Mucosa of descending colon (tissue), 3 donors: ENCODE measurements at regions not wholly inside any gene's neighbourhood (a gene's known extent, or its start where the extent isn't known, plus 50 kb on each side); places are given as distances from the start of the nearest gene placed in this dataset.

Experiments
- ATAC-seq: fragments of 200-7000 bp; cut with Tn5 transposase; one replicate; pipeline ENCODE4 v1.9.1; 2020; ENCODE audit warnings: mild to moderate bottlenecking, moderate library complexity
- DNase-seq, 3 donors: peaks; one replicate each; pipeline ENCODE4 v3.0.0-alpha.2; 2020
- H3K36me3 ChIP-seq: fragments of 200-600 bp; one replicate; pipeline ENCODE4 v1.8.0; 2021; ENCODE audit warnings: low read depth, mild to moderate bottlenecking
- H3K4me1 ChIP-seq: fragments of 200-600 bp; one replicate; pipeline ENCODE4 v1.8.0; 2021; ENCODE audit warnings: low read depth, mild to moderate bottlenecking
- H3K4me3 ChIP-seq: fragments of 200-600 bp; one replicate; pipeline ENCODE4 v1.8.0; 2021; ENCODE audit warnings: mild to moderate bottlenecking
- H3K9me3 ChIP-seq: fragments of 200-600 bp; one replicate; pipeline ENCODE4 v1.8.0; 2021; ENCODE audit warnings: mild to moderate bottlenecking
- CTCF ChIP-seq: fragments of 200-600 bp; IDR thresholded peaks from one replicate; pipeline ENCODE4 v1.8.0; 2022; ENCODE audit warnings: antibody characterized with exemption, mild to moderate bottlenecking
- intact Hi-C, 2 donors: fragments of 100-400 bp; cut with DNase I in 1 of 2; cut with micrococcal nuclease in 1 of 2; formaldehyde crosslinking; loops; one replicate each; pipeline versions ENCODE4 v1.11.0 to v1.11.1; 2022; cut with DNase I, micrococcal nuclease
- donor health status: DM: no; HTN: no; CAD: no; lungs with moderate emphysema.
- donor health status: DM: no; HTN: no; CAD: no.
- donor health status: DM: no; HTN: yes; CAD: no.

- intact Hi-C loops, result no loop called here
- Histone ChIP-seq H3K36me3 (no peaks in the 10 kb centered on the region), H3K4me3 (no peak overlapping the region), H3K4me1 (no peaks in the 10 kb centered on the region), H3K9me3 (no peaks in the 10 kb centered on the region)
- no peak for TF ChIP-seq CTCF
- DNase-seq (no peak), ATAC-seq (no peak)
Observed at GRCh38 chr11:19323502-19323901, 82.8 kb upstream of the E2F8 start.

- Histone ChIP-seq H3K36me3 (no peaks in the 10 kb centered on the region), H3K4me1 (no peaks in the 10 kb centered on the region), H3K4me3 (no peak overlapping the region), H3K9me3 (no peaks in the 10 kb centered on the region)
- no peak for TF ChIP-seq CTCF
- ATAC-seq (no peak), DNase-seq (no peak)
- intact Hi-C loops, result no loop called here
Observed at GRCh38 chr11:19321351-19321750, 80.6 kb upstream of the E2F8 start.

- Histone ChIP-seq H3K36me3 (no peaks in the 10 kb centered on the region), H3K4me1 (no peaks in the 10 kb centered on the region), H3K4me3 (no peak overlapping the region), H3K9me3 (no peaks in the 10 kb centered on the region)
- no peak for TF ChIP-seq CTCF
- ATAC-seq, result no peak
- intact Hi-C loops, result no loop called here
- DNase-seq, result no peak
Observed at GRCh38 chr11:19320827-19321226, 80.1 kb upstream of the E2F8 start.

- ATAC-seq (no peak), DNase-seq (no peak)
- intact Hi-C loops, result no loop called here
- no peak for TF ChIP-seq CTCF
- no peaks in the 10 kb centered on the region for H3K36me3 ChIP-seq
- no peak overlapping the region for H3K4me3 ChIP-seq
- H3K4me1 ChIP-seq, result no peaks in the 10 kb centered on the region
- no peaks in the 10 kb centered on the region for H3K9me3 ChIP-seq
Observed at GRCh38 chr11:19316434-19316833, 75.7 kb upstream of the E2F8 start.

GRCh38 chr11:19315511-19315910, 74.8 kb upstream of the E2F8 start:
- intact Hi-C loops, result no loop called here
- TF ChIP-seq CTCF, result no peak
- no peaks in the 10 kb centered on the region for H3K9me3 ChIP-seq
- H3K4me1 ChIP-seq, result no peaks in the 10 kb centered on the region
- DNase-seq (no peak), ATAC-seq (no peak)
- no peak overlapping the region for H3K4me3 ChIP-seq
- H3K36me3 ChIP-seq, result no peaks in the 10 kb centered on the region

- DNase-seq, result no peak
- intact Hi-C loops, result loop anchor here (5.0 kb wide), 1 partner anchor 239 kb away; no protein-coding TSS in a partner anchor
- TF ChIP-seq CTCF, result no peak
- Histone ChIP-seq H3K36me3 (no peaks in the 10 kb centered on the region), H3K9me3 (no peaks in the 10 kb centered on the region), H3K4me1 (no peaks in the 10 kb centered on the region), H3K4me3 (no peak overlapping the region)
- ATAC-seq, result no peak
Observed at GRCh38 chr11:19313140-19313539, 72.4 kb upstream of the E2F8 start.
